Amniotic epithelial cell (primary cell): ENCODE measurements at regions not wholly inside any gene's neighbourhood (a gene's known extent, or its start where the extent isn't known, plus 50 kb on each side); places are given as distances from the start of the nearest gene placed in this dataset.

ENCODE experiments used
- DNase-seq: peaks from one replicate; pipeline ENCODE4 v3.0.0-alpha.2; 2010; ENCODE audit warnings: low read depth

- DNase-seq, result no peak
These were observed 133.9 kb upstream of the CHST15 start for GRCh38 chr10:124227055-124227975.

GRCh38 chr10:124226271-124227054 is 133.1 kb upstream of the CHST15 start:
- DNase-seq, result no peak

GRCh38 chr10:124225467-124226270 is 132.3 kb upstream of the CHST15 start:
- DNase-seq, result no peak

- no peak for DNase-seq
These were observed 131.7 kb upstream of the CHST15 start for GRCh38 chr10:124225029-124225466.

GRCh38 chr10:124224331-124225028 is 131.1 kb upstream of the CHST15 start:
- no peak for DNase-seq

GRCh38 chr10:124223711-124224085 is 130.3 kb upstream of the CHST15 start:
- no peak for DNase-seq

- no peak for DNase-seq
These were observed 129.8 kb upstream of the CHST15 start for GRCh38 chr10:124222988-124223710.

- DNase-seq, result no peak
These were observed 129.1 kb upstream of the CHST15 start for GRCh38 chr10:124222318-124222987.

- DNase-seq, result no peak
These were observed 128.2 kb upstream of the CHST15 start for GRCh38 chr10:124221356-124222317.

GRCh38 chr10:124220971-124221355 is 127.6 kb upstream of the CHST15 start:
- no peak for DNase-seq

- DNase-seq, result no peak
These were observed 127.1 kb upstream of the CHST15 start for GRCh38 chr10:124220547-124220946.

GRCh38 chr10:124219655-124220054 is 126.3 kb upstream of the CHST15 start:
- no peak for DNase-seq

GRCh38 chr10:124219062-124219461 is 125.7 kb upstream of the CHST15 start:
- no peak for DNase-seq

GRCh38 chr10:124217906-124218804 is 124.8 kb upstream of the CHST15 start:
- DNase-seq, result no peak

GRCh38 chr10:124217031-124217430 is 123.6 kb upstream of the CHST15 start:
- no peak for DNase-seq

- no peak for DNase-seq
These were observed 121.4 kb upstream of the CHST15 start for GRCh38 chr10:124214610-124215375.

GRCh38 chr10:124213899-124214510 is 120.6 kb upstream of the CHST15 start:
- DNase-seq, result no peak
